Right ventricle myocardium superior (tissue), 1 donor: ENCODE measurements at regions not wholly inside any gene's neighbourhood (a gene's known extent, or its start where the extent isn't known, plus 50 kb on each side); places are given as distances from the start of the nearest gene placed in this dataset.

Source experiments
- ATAC-seq: fragments of 200-7000 bp; cut with Tn5 transposase; one replicate; pipeline ENCODE4 v1.9.1; 2020; ENCODE audit warnings: mild to moderate bottlenecking; ENCODE audit not compliant: poor library complexity
- DNase-seq: peaks from one replicate; pipeline ENCODE4 v3.0.0-alpha.2; 2020
- intact Hi-C: fragments of 100-400 bp; cut with DNase I; formaldehyde crosslinking; loops from one replicate; pipeline ENCODE4 v1.11.2; 2022
- donor health status: DM: no; HTN: yes; CAD: no; lungs with severe emphysema.

DNA sequence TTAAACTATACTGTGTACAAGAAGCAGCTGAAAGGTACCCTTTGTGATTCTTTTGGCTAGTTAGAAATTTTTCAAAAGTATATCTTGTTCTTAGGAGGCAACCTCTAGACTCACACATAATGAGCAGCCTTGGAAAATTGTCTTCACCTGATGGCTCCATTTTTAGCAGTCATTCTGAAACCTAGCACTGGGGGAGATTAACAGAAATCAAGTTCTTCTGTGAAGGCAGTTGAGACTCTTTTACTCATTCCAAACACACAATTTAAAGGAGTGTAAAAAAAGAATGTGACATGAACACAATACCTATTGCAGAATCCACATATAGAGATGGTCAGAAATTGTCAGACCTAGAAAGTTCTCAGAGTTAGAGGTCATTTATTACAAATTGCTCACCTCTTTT lies 197.7 kb downstream of the UBE2E3 start:
- no peak for ATAC-seq
- no peak for DNase-seq
- intact Hi-C loops, result no loop called here

DNA sequence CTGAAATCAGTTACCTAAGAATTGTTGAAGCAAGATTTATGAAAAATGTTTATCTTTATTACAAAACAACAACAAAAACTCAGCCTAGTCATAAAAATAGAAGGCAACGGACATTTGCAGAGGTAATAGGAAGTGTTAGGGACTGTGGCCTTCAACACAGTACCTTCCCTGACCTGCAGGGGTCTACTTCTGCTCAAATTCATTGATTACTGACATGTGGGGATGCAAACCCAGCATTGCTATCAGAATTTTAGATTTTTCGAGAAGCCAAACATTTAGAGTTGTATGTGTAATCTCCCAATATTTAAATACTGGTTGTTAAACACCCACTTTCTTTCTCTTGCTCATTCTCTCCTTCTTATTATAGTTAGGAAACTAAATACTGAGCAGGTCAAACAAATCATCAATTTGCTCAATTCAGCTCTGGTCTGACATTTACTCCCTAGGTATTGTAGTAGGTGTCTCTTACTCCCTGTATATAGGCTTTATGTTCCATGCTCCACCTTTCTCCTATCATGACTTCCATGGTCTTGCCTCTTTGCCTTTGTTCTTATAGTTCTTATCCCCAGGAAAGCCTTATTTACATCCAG lies 198.5 kb downstream of the UBE2E3 start:
- intact Hi-C loops, result no loop called here
- ATAC-seq (no peak), DNase-seq (no peak)

DNA sequence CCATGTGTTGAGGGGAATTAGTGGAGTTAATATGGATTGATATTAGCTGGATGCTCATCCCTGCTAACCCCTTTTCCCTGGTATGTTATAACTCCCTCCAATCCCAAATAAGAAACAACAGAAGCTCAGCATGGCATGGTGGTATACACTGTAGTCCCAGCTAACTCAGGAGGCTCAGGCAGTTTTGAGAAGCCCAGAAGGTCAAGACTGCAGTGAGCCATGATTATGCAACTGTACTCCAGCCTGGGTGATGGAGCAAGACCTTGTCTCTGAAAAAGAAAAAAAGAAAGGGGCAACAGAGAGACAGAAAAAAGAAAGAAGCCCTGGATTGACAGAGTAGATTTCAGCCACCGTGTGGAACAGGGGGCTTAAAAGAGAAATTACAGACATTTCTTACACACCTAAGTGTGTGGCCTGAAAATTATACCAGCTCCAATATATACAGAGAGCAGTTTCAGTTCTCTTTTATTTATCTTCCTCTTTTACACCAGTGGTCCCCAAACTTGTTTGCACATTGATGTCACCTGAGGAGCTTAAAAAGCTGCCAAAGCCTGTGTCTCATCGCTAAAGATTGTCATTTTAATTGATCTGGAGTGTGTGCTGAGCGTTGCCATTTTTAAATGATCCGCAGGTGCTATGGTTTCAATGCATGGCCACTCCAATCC lies 203.6 kb downstream of the UBE2E3 start:
- no peak for ATAC-seq
- intact Hi-C loops, result no loop called here

DNA sequence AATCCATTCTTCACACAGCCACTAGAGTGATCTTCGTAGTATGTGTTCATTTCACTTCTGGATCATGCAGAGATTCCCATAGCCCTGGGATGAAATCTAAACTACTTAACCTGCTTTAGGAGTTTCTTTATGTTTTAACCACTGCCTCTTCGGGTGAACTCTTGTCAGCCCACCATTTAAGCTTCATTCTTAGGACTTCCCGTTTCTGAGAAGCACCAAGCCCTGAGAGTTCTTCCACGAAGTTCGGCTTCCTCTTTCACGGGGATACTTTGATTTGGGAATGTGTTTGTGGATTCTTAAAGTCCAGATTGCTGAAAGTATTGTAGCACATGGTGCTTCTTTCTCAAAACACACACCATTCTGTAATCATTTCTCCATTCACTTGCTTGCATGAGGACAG lies 205.0 kb downstream of the UBE2E3 start:
- intact Hi-C loops, result no loop called here
- ATAC-seq (no peak), DNase-seq (no peak)

More for the DNA sequence above, 203.6 kb downstream of the UBE2E3 start:
- no peak for DNase-seq

DNA sequence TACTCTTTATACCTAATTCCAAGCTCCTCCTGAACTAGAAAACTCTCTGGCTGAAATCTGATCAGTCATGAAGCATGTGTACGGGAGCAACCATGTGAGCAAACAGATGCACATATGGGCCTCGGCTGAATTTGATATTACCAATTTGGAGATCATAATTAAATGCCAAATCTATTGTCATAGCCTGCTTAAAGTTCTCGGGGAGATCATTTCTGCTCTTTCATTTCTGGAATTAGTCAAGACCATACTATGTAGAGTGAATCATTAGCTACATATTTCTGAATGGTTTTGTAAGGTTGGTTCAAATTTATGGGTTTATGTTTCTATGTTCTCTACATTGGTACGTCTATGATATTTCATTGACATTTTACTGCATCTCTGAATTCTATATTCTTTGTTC lies 205.5 kb downstream of the UBE2E3 start:
- intact Hi-C loops, result no loop called here
- DNase-seq (no peak), ATAC-seq (no peak)

DNA sequence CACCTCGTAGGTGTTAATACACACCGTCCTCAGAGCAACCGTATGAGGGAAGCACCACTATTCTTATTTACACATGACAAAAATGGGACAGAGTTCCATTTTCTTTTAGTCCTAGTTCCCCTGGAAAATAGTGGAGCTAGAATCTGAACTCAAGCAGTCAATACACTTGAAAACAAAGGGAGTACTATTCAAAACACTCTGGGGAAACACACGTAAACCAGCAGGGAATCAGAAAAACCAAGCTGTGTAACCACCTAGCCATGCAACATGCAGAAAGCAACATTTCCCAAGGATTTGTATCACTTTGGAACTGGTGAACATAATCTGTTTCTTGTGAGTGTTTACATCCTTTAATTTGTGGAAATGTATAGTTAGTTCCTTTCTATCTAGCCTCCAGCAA lies 208.2 kb downstream of the UBE2E3 start:
- ATAC-seq (no peak), DNase-seq (no peak)
- intact Hi-C loops, result no loop called here

DNA sequence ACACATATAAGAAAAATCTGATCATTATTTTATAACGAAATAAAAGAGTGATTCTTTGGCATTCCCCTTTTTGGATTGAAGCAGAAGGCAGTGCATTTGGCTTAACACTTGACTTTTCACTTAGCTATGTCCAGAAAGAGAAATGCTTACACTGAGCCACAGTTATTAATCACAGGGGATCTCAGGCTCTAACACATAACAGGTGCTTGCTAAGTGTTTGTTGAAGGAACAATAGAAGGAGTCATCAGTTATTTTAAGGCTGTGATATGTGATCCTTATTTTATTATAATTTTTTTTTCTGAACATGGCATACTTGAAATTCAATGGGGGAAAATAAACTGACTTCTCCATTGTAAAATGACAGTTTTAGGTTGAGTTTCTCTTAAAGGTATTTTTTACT lies 209.5 kb downstream of the UBE2E3 start:
- ATAC-seq, result no peak
- intact Hi-C loops, result no loop called here
- no peak for DNase-seq

DNA sequence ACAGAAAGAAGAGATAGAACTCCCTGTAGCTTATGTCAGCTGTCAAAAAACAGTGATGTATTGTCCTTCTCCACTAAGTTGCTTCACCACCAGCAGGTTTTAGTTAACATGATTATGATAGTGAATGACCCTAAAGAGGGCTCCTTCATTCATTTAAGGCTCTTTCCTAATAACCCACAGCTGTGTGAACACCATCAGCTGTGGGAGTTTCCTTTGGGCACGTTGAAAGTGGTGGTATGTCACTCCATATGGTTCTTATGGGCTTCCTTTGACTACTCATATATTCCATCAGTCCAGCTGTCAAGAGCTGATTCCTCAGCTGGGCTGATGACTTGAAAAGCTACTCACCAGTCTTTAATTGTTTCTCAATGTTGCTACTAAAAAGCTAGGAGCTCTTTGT lies 210.3 kb downstream of the UBE2E3 start:
- ATAC-seq (no peak), DNase-seq (no peak)
- intact Hi-C loops, result no loop called here

DNA sequence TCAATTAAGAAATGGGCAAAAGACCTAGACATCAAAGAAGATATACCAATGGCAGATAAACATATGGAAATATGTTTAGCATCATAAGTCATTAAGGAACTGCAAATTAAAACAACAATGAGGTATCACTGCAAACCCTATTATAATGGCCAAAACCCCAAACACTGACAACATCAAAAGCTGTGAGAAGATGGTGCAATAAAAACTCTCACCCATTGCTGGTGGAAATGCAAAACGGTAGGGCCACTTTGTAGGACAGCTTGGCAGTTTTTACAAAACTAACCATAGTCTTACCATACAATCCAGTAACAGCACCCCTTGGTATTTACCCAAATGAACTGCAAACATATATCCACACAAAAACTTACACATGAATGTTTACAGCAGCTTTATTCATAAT lies 213.1 kb downstream of the UBE2E3 start:
- no peak for DNase-seq
- intact Hi-C loops, result no loop called here
- ATAC-seq, result no peak

DNA sequence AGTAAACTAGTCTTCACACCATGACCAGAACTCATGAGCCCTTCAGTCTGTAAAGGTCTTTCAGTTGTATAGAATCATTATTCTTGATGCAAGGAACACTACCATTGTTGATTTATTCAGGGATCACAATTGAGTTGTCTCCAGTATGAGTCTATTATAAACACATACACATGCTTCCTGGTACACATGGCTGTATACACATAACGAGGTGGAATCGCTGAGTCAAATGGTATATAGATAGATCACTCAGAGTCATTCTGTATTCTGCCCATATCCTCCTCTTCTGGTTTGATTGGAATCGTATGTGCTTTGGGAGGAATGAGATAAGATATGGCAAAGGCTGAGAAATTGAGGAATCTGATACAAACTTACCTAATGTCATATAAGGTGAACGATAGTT lies 216.0 kb downstream of the UBE2E3 start:
- intact Hi-C loops, result no loop called here
- no peak for DNase-seq
- no peak for ATAC-seq

DNA sequence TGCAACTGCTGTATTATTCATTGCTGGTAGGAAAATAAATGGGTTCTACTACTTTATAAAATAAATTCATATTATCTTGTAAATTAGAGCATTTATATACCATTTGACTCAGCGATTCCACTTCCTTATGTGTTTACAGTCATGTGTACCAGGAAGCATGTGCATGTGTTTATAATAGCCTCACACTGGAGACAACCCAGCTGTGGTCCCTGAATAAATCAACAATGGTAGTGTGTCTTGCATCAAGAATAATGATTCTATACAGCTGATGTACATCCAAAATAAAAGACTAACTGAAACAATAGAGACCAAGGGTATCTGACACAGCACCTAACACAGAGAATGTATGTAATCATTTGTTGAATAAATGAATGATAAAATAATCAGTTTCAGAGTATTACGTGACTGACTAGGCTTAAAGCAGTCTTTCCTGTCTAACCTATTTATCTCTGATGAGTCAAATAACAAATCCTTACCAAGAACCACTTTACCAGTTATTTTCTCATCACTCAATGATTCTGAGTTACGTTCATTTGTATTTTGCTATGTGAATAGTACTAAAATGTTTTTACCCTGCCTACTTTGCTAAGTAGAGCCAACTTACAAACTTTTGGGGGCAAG lies 216.8 kb downstream of the UBE2E3 start:
- intact Hi-C loops, result no loop called here
- ATAC-seq (no peak), DNase-seq (no peak)

DNA sequence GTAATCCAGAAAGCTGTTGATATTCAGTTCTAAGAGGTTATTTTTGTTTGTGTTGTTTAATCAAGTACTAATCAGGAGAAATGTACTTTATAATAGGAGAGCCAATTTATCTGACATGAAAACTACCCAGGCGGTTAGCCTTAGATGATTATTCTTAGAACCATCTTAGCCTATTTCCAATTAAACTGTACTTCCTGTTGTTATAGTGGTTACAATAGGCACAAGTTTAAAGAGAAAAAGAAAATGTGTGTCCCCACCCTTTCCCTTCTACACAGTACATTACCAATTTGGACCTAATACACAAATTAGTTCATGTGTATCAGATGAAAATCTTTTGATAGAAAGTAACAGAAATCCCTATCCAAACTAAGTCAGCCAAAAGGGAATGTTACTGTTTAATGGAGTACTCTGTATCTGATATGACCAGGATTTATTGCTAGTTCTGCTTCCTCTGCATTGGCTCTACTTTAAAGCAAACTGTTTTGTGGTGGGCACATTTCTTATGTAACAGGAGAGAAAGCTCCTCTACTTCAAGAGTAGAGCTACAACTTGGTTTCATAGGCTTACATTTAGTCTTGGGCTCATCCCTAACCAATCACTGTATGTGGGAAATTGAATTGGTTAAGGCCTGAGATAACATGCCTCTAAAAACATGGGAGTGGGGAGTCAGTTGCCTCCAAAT lies 217.9 kb downstream of the UBE2E3 start:
- intact Hi-C loops, result no loop called here

DNA sequence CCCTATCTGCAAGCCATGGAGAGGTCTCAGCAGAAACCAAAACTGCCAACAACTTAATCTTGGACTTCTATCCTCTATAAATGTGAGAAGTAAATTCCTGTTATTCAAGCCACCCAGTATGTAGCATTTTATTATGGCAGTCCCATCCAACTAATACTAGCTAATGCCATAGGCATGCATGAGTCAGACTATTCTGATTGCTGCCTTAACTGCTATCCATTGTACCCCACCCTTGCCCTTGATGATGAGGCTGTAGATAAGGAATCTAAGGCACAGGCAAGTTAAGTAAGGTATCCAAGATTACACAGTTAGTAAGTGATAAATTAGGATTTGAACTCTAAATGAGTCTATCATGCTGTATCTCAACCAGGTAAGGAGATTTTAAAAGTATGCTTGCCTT lies 223.0 kb downstream of the UBE2E3 start:
- DNase-seq (no peak), ATAC-seq (no peak)
- intact Hi-C loops, result no loop called here

More for the DNA sequence above, 217.9 kb downstream of the UBE2E3 start:
- no peak for ATAC-seq
- DNase-seq, result no peak

DNA sequence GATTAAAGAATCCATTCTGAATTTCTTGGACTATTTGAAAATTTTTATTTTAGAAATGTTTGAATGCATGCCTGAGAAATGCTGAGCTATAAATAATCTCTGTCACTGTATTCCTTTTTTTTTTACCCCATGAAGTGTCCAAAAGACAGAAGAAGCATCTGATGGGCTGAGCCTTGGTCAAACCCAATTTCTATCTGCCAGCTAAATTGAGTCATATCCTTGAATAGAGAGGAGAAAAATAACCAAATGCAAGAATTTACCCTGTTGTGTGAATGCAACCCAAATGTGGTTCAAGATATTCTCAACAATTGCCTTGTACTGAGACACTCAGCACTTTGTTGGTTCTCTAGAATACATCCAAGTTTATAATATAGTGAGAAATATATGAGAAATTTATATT lies 223.5 kb downstream of the UBE2E3 start:
- no peak for DNase-seq
- intact Hi-C loops, result no loop called here
- ATAC-seq, result no peak

DNA sequence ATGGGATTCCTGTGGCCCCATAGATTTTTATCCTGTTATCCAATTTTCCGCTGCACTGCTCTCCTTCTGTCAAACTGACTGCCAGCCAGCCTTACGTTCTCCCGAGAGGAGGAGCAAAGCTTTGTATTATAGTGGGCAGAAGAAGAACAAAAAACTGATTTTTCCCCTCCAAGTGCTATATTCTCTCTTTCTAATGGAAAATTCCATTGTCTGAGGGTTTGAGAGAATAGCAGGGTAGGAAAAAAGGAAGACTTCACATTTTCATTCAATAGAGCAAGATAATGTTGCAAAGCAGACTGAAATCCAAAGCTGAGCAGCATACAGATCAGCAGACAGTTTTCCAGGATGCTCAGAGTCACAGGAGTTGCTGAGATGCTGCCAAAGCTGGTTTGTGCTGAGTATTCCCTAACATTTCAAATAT lies 238.0 kb downstream of the UBE2E3 start:
- intact Hi-C loops, result no loop called here
- ATAC-seq (no peak), DNase-seq (no peak)

DNA sequence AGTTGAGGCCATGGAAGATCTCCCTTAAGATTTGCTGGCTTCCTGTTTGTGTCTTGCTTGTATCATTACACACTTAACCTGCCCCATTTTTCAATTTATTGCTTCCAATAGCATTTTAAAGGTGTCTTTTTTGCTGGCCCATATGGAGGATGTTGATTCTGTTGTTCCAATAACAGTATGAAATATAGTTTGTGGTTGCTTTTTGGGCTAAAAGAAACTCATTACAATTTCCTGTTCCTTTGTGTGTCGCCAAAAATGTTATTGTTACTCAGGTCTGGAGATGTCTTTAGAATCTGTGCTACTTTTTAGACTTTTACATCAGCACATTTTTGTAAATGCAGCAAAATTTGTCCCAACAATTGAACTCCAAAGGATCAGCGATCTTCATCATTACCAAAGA lies 234.0 kb upstream of the ITGA4 start:
- DNase-seq (no peak), ATAC-seq (no peak)
- intact Hi-C loops, result no loop called here

DNA sequence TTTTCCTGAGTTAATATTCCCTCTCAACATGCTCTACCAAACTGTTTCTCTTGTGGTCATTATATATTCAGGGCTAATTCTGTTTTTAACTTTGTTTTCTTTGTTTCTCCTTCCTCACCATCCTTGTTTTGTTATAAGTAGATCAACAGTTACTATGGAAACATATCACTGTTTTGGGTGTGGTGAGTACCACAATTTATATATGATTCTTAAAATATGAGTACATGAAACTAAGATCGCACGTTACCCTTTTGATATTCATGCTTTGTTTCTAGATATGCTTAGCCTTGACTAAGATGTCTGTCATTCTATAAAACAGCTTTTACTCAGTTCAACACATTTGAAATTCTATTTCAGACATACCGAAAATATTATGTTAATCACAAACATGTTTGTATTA lies 232.3 kb upstream of the ITGA4 start:
- ATAC-seq, result no peak
- no peak for DNase-seq
- intact Hi-C loops, result no loop called here

DNA sequence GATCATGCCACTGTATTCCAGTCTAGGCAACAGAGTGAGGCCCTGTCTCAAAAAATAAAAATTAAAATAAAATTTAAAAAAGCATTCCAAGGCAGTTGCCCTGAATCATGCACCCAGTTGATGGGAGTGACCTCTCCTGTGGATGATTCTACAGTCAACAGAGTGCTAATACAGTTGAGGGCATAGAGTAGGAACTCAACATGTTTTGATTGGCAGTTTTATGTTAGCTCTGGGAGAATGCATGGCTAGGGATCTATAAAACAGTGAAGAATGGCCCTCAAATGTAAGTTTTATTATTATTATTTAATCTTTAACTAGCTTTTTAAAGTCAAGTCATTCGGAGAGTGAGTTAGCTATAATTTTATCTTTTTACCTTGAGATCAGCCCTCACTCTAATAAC lies 228.5 kb upstream of the ITGA4 start:
- ATAC-seq, result no peak
- intact Hi-C loops, result no loop called here
- DNase-seq, result no peak

DNA sequence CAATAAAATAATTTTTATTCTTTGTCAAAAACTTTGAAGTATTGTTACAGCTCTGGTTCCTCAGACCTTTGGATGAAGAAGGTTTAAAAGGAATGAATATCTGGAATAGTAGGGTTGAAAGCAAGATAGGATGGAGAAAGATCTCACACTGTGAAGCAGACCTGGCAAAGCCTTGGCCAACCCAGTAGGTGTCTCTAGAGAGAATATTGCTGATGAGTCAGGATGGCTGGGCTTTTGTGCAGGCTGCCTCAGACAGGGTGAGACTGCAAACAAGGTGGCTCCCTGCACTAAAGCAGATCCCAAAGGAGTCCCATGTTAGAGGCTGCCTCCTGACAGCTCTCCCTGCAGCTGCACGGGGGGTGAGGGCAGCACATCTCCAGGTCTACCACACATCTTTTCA lies 226.0 kb upstream of the ITGA4 start:
- ATAC-seq (no peak), DNase-seq (no peak)
- intact Hi-C loops, result no loop called here
